HG03558 (cell line): ENCODE measurements at regions not wholly inside any gene's neighbourhood (a gene's known extent, or its start where the extent isn't known, plus 50 kb on each side); places are given as distances from the start of the nearest gene placed in this dataset.

Experiments
- ATAC-seq: cut with Tn5 transposase; IDR thresholded peaks from one replicate; pipeline ENCODE4 v1.9.1; 2021; ENCODE audit warnings: moderate number of reproducible peaks; ENCODE audit not compliant: unreplicated experiment; ENCODE audit errors: extremely low read depth

GRCh38 chr5:138631096-138631928 lies 56.1 kb upstream of the HSPA9 start:
- no peak for ATAC-seq

DNA sequence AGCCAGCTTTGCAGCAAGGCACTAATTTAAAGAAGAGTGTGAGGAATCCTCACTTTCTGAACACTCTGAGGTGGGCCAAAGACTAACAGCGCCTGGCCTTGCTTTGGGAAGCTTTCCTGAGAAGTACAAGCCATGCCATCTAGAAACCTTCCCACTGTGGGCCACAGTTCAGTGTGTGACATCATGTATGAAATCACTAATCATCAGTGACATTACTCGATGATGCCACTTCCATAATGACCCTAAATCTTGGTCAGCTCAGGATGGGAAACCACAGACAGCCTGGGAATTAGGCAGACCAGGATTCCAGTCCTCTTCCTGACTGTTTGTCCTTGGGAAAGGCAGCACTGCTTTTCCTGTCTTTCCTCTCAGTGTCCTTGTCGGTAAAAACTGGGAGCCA lies 54.2 kb upstream of the HSPA9 start:
- no peak for ATAC-seq

GRCh38 chr5:138626333-138626944 lies 51.2 kb upstream of the HSPA9 start:
- ATAC-seq, result no peak

- no peak for ATAC-seq
Observed at GRCh38 chr5:138625134-138625533, 49.9 kb upstream of the HSPA9 start.
